Endothelial cell of umbilical vein (primary cell): ENCODE measurements at regions not wholly inside any gene's neighbourhood (a gene's known extent, or its start where the extent isn't known, plus 50 kb on each side); places are given as distances from the start of the nearest gene placed in this dataset.

ENCODE experiments used
- BruUV-seq: library from RNA; stranded (reverse); fragments of 400-500 nt; replicated peaks from 2 replicates; lab custom pipeline; 2021; lab: Mats Ljungman, UMichigan
- CTCF ChIA-PET: fragments of 300-600, 350-600 bp; sonication (Branson Sonifier 250); formaldehyde crosslinking; loops from one replicate; lab custom pipeline; 2021; ENCODE audit warnings: antibody characterized with exemption, inconsistent platforms; lab: Charles Lee
- POLR2A ChIA-PET: fragments of 300-600, 350-600 bp; sonication (Branson Sonifier 250); formaldehyde crosslinking; loops from one replicate; lab custom pipeline; 2021; ENCODE audit warnings: antibody characterized with exemption, inconsistent platforms; lab: Charles Lee
- DNase-seq: peaks from one replicate; pipeline ENCODE4 v3.0.0-alpha.2; 2011; ENCODE audit warnings: low read depth, low spot score
- FAIRE-seq: peaks from 2 replicates; lab custom pipeline; 2011; peaks lifted over from hg19 to GRCh38; lab: Jason Lieb, UNC
- H2AFZ ChIP-seq: 2 replicates; pipeline ENCODE4 v1.6.0; 2012; ENCODE audit warnings: low read depth, low read length, control low read depth, inconsistent platforms
- H3K27ac ChIP-seq: 2 replicates; pipeline ENCODE4 v1.5.1; 2011; ENCODE audit warnings: low read depth, mild to moderate bottlenecking, control low read depth, low read length, moderate library complexity; ENCODE audit not compliant: insufficient read depth
- H3K27me3 ChIP-seq, 2 experiments: 2 replicates each; pipeline versions ENCODE4 v1.6.0 to v1.6.1; 2011; ENCODE audit warnings: low read length in 2 of 2, mixed read lengths in 1 of 2; ENCODE audit not compliant: control insufficient read depth in 2 of 2, insufficient read depth in 2 of 2
- H3K36me3 ChIP-seq, 2 experiments: 2 replicates in 1 of 2; 3 replicates in 1 of 2; pipeline ENCODE4 v1.5.1; 2011; ENCODE audit warnings: low read length in 2 of 2, mild to moderate bottlenecking in 1 of 2, moderate library complexity in 1 of 2; ENCODE audit not compliant: control insufficient read depth in 2 of 2, insufficient read depth in 2 of 2; ENCODE audit errors: extremely low read depth in 1 of 2
- H3K4me1 ChIP-seq: 3 replicates; pipeline ENCODE4 v1.5.1; 2011; ENCODE audit warnings: mild to moderate bottlenecking, low read length; ENCODE audit not compliant: control insufficient read depth, insufficient read depth; ENCODE audit errors: extremely low read depth
- H3K4me2 ChIP-seq: 2 replicates; pipeline ENCODE4 v1.6.1; 2011; ENCODE audit warnings: low read length, control low read depth, mixed read lengths; ENCODE audit not compliant: insufficient read depth
- H3K4me3 ChIP-seq, 3 experiments: fragments of 200-600 bp in 1 of 3; sonication (generic), shearing (Covaris generic) in 1 of 3; replicated peaks in 1 of 3; 2 replicates each; pipeline ENCODE4 v1.5.1; 2011 to 2016; ENCODE audit warnings: control low read depth in 3 of 3, low read length in 3 of 3, mild to moderate bottlenecking in 2 of 3, inconsistent platforms in 1 of 3, low read depth in 1 of 3, moderate library complexity in 1 of 3; ENCODE audit not compliant: insufficient read depth in 1 of 3
- H3K79me2 ChIP-seq: 2 replicates; pipeline ENCODE4 v1.6.0; 2012; ENCODE audit warnings: low read length, inconsistent platforms; ENCODE audit not compliant: control insufficient read depth, insufficient read depth
- H3K9ac ChIP-seq: replicated peaks from 2 replicates; pipeline ENCODE3; 2011; ENCODE audit warnings: low read length, control low read depth; ENCODE audit not compliant: insufficient read depth; ENCODE audit errors: extremely low read depth
- H3K9me1 ChIP-seq: replicated peaks from 3 replicates; pipeline ENCODE4 v1.6.0; 2011; ENCODE audit warnings: mild to moderate bottlenecking, low read length; ENCODE audit not compliant: control insufficient read depth, insufficient read depth; ENCODE audit errors: extremely low read depth
- H3K9me3 ChIP-seq: replicated peaks from 2 replicates; pipeline ENCODE4 v1.5.1; 2012; ENCODE audit warnings: low read length, inconsistent platforms; ENCODE audit not compliant: control insufficient read depth, insufficient read depth
- H4K20me1 ChIP-seq: replicated peaks from 2 replicates; pipeline ENCODE3; 2011; ENCODE audit warnings: mild to moderate bottlenecking, low read length; ENCODE audit not compliant: control insufficient read depth, insufficient read depth; ENCODE audit errors: extremely low read depth
- CTCF ChIP-seq, 2 donors: IDR thresholded peaks; 1 replicate in 1 of 2; 2 replicates in 1 of 2; pipeline ENCODE4 v1.5.1; 2011; ENCODE audit warnings: low read length in 2 of 2, mild to moderate bottlenecking in 2 of 2, moderate library complexity in 2 of 2, control low read depth in 1 of 2, inconsistent platforms in 1 of 2, low read depth in 1 of 2; ENCODE audit not compliant: insufficient read depth in 1 of 2; ENCODE audit errors: extremely low read depth in 1 of 2
- EZH2 ChIP-seq: IDR thresholded peaks from 2 replicates; pipeline ENCODE4 v1.6.1; 2012; ENCODE audit warnings: borderline replicate concordance, low read depth, mild to moderate bottlenecking, moderate library complexity, low read length, inconsistent platforms; ENCODE audit not compliant: severe bottlenecking
- FOS ChIP-seq: IDR thresholded peaks from 2 replicates; pipeline ENCODE4 v1.6.1; 2011; ENCODE audit warnings: mild to moderate bottlenecking, low read length, moderate library complexity, borderline replicate concordance; ENCODE audit not compliant: insufficient read depth
- GATA2 ChIP-seq: IDR thresholded peaks from 2 replicates; pipeline ENCODE4 v1.7.0; 2011; ENCODE audit warnings: low read depth, mild to moderate bottlenecking, moderate library complexity, mixed read lengths, low read length; ENCODE audit not compliant: insufficient read length, insufficient read depth
- JUN ChIP-seq: IDR thresholded peaks from 2 replicates; pipeline ENCODE4 v1.6.1; 2011; ENCODE audit warnings: borderline replicate concordance, low read depth; ENCODE audit not compliant: insufficient read length, insufficient read depth
- POLR2AphosphoS5 ChIP-seq: IDR thresholded peaks from 2 replicates; pipeline ENCODE4 v1.6.1; 2012; ENCODE audit warnings: low read depth, mild to moderate bottlenecking, control low read depth, low read length, moderate library complexity; ENCODE audit not compliant: insufficient read depth
- dilution Hi-C: fragments of 300-500 bp; cut with MboI; formaldehyde crosslinking; loops from one replicate; pipeline ENCODE4 v1.15.0; 2019; ENCODE audit warnings: low sequenced_read_pairs; ENCODE audit not compliant: extremely low pct_ligation_motif_present
- intact Hi-C: fragments of 100-400 bp; cut with micrococcal nuclease; formaldehyde crosslinking; loops from one replicate; pipeline ENCODE4 v1.10.0; 2022

- BruUV-seq = no TSS peak
- CTCF ChIA-PET = no interaction called here
- H3K27me3 ChIP-seq = peaks cover 1 to 4% of the 10 kb centered on the region in 2 experiments
- intact Hi-C loops (no loop called here), dilution Hi-C loops (no loop called here)
- H3K9ac ChIP-seq = no peak overlapping the region
- H3K4me3 ChIP-seq = no peak overlapping the region
- no peaks in the 10 kb centered on the region for H3K79me2 ChIP-seq
- no peaks in the 10 kb centered on the region for H4K20me1 ChIP-seq
- POLR2A ChIA-PET = no interaction called here
- no peak for DNase-seq
- TF ChIP-seq CTCF (IDR thresholded peaks at IDR 0.05; ENCODE audit: extremely low read depth in 1 of 2, insufficient read depth in 1 of 2, low read depth in 1 of 2, low read length in 2 of 2) = no peak
- no peak for TF ChIP-seq JUN
- TF ChIP-seq EZH2 = no peak
- no peak for TF ChIP-seq POLR2AphosphoS5
- no peak for TF ChIP-seq GATA2
- TF ChIP-seq FOS = no peak
- H3K9me1 ChIP-seq = no peaks in the 10 kb centered on the region
- H3K9me3 ChIP-seq = no peaks in the 10 kb centered on the region
- no peak for FAIRE-seq
- no peak overlapping the region for H2AFZ ChIP-seq
- H3K4me1 ChIP-seq = no peaks in the 10 kb centered on the region
- no peak overlapping the region for H3K4me2 ChIP-seq
- H3K36me3 ChIP-seq = no peaks in the 10 kb centered on the region
- no peak overlapping the region for H3K27ac ChIP-seq
Measured at GRCh38 chr18:67123901-67124300, 392.6 kb downstream of the DSEL start.
